ENCODE measurements at regions not wholly inside any gene's neighbourhood (a gene's known extent, or its start where the extent isn't known, plus 50 kb on each side); places are given as distances from the start of the nearest gene placed in this dataset.

DNA sequence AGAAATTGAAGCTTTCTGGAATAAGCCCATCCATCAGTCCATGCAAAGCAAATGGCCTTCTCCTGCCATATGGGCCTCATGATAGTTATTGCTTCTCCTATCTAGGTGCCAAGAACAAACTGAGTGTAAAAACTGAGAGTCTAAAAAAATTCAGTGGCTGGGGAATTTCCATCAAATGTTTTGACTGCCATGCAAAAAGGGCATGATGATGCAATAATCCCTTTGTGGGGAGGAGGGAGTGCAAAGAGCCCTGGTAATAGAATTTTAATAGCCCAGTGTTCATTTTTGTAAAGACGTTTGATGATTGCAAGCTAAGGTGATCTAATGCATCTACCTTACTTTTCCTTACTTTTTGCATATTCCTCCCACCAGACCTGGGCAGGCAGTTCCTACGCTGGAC, 683.7 kb downstream of the EPM2A start:
- Mint-ChIP-seq H3K36me3 (ENCODE audit: low read depth) (no peaks in the 10 kb centered on the region), H3K27ac (no peak overlapping the region), H3K4me3 (no peak overlapping the region), H3K9me3 (no peaks in the 10 kb centered on the region), H3K27me3 (peaks cover 2% of the 10 kb centered on the region), H3K4me1 (no peaks in the 10 kb centered on the region)
- POLR2A ChIA-PET = no interaction called here
- CTCF ChIA-PET = no interaction called here
- no peak for DNase-seq

DNA sequence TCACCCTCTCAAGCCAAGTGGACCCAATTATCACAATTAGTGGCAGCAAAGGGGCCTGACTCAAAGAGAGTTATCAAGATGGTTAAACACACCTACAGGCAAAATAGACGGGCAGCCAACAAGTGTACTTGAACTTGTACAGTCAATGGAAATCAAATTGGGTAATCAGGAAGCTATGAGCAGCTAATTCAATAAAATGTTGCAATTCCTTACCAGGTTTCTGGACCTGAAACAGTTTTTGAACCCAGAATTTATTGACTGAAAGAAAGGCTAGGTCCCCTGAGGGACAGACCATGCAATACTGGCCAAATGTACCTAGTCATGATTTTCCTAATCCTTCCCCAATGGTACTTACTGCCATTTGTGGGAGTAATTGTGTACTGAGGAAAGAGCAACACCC, 679.8 kb downstream of the EPM2A start:
- ChIA-PET POLR2A (no interaction called here), CTCF (no interaction called here)
- Mint-ChIP-seq H3K27me3 (no peaks in the 10 kb centered on the region), H3K4me3 (no peak overlapping the region), H3K36me3 (ENCODE audit: low read depth) (no peaks in the 10 kb centered on the region), H3K27ac (no peak overlapping the region), H3K4me1 (no peaks in the 10 kb centered on the region), H3K9me3 (no peaks in the 10 kb centered on the region)
- DNase-seq = no peak

DNA sequence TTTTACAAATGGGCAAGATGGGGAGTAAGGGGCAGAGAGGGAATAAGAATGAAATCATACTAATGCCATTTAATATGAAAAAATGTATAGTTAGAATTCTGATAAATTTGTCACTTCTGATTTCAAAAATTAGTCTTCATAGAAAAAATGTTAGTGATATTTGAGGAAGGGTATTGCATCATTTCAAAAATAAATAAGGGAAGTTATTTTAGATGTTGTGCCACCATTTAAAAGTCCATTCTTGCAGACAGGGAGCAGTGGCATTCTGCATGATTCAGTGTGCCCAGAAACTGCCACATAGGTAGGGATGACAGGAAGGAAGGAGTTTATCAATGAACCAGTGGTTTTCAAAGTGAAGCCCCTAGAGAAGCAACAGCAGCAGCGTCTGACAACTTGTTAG, 674.6 kb downstream of the EPM2A start:
- CTCF ChIA-PET = no interaction called here
- no peak for DNase-seq
- Mint-ChIP-seq H3K9me3 (no peaks in the 10 kb centered on the region), H3K4me1 (no peaks in the 10 kb centered on the region), H3K27ac (no peak overlapping the region), H3K36me3 (ENCODE audit: low read depth) (no peaks in the 10 kb centered on the region), H3K27me3 (peaks cover 2% of the 10 kb centered on the region), H3K4me3 (no peak overlapping the region)
- POLR2A ChIA-PET = no interaction called here

DNA sequence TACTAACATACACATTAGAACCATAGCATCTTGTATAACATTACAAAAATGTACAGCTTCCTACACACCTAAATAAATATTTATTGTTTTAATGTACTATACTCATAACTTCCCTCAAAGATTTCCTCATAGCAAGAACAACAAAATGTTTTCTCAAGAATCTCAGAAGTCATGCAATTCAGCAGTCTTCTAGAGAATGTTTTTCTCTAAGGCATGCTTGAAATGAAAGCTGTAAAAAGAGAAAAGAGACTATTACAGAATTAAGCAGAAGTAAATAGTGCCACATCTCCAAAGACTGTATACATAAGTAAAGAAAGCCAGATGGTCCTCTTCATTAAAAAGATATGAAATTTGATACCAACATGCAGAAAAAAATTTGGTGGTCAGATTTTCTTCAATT, 672.2 kb downstream of the EPM2A start:
- Mint-ChIP-seq H3K27me3 (peaks cover 5% of the 10 kb centered on the region), H3K9me3 (no peaks in the 10 kb centered on the region), H3K4me1 (no peaks in the 10 kb centered on the region), H3K36me3 (ENCODE audit: low read depth) (no peaks in the 10 kb centered on the region), H3K4me3 (no peak overlapping the region), H3K27ac (no peak overlapping the region)
- ChIA-PET CTCF (no interaction called here), POLR2A (no interaction called here)
- DNase-seq = no peak

DNA sequence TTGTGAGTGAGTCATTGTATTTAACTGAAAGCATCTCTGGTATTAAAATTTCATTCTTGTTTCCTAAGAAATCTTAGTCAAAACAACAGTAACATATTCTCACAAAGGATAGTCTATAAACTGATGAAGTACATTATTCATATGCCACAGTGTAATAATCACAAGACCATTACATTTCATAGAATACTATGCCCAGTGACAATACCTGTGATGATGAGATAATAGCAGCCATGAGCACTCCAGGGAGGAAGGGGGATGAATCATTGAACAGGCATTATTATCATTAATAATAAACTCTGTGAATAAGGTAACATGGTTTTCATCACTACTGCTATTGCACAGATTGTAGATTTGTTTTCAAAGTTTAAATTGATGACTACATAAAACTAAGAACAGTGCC, 667.9 kb downstream of the EPM2A start:
- no peaks in the 10 kb centered on the region for H3K36me3 Mint-ChIP-seq (ENCODE audit: low read depth)
- POLR2A ChIA-PET = no interaction called here
- no peak for DNase-seq
- CTCF ChIA-PET = no interaction called here
- H3K27me3 Mint-ChIP-seq = peaks cover 8% of the 10 kb centered on the region
- no peaks in the 10 kb centered on the region for H3K4me1 Mint-ChIP-seq
- no peak overlapping the region for H3K4me3 Mint-ChIP-seq
- no peak overlapping the region for H3K27ac Mint-ChIP-seq
- no peaks in the 10 kb centered on the region for H3K9me3 Mint-ChIP-seq

DNA sequence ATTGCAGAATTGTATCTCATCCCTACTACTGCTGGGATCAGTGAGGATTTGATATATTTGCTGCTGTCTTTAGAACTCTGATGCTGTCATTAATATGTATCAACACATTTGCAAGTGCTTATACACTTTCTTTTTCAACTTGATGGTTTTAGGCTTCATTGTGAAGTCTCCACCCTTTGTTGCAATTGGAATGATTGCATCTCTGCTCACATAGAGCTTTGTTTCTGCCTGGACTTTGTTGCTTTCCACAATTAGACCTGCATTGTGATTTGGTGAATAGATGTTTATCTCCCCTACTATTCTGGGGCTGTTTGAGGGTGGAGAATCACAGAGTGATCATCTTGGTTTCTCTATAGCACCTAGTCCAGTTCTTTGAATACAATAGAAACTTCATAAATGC, 666.7 kb downstream of the EPM2A start:
- Mint-ChIP-seq H3K27ac (no peak overlapping the region), H3K27me3 (peaks cover 8% of the 10 kb centered on the region), H3K4me1 (no peaks in the 10 kb centered on the region), H3K36me3 (ENCODE audit: low read depth) (no peaks in the 10 kb centered on the region), H3K9me3 (no peaks in the 10 kb centered on the region), H3K4me3 (no peak overlapping the region)
- CTCF ChIA-PET = no interaction called here
- POLR2A ChIA-PET = no interaction called here
- no peak for DNase-seq

DNA sequence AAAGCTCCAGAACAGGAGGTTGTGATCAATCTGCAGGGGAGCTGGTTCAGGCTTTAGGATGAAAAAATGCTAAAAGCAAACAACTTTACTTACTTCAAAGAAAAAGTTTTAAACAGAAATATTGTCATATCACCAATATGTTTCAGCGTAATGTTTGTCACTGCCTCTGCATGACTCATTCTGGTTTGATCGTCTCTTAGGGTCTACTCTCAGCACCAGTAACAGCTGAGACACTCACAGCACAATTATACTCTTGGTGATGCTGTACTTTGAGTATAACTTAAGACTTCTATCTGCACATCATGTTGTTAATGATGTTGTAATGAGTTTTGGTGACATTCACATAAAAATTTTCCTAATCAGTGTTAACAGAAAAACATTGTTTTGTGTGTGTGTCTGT, 665.4 kb downstream of the EPM2A start:
- CTCF ChIA-PET = no interaction called here
- POLR2A ChIA-PET = no interaction called here

DNA sequence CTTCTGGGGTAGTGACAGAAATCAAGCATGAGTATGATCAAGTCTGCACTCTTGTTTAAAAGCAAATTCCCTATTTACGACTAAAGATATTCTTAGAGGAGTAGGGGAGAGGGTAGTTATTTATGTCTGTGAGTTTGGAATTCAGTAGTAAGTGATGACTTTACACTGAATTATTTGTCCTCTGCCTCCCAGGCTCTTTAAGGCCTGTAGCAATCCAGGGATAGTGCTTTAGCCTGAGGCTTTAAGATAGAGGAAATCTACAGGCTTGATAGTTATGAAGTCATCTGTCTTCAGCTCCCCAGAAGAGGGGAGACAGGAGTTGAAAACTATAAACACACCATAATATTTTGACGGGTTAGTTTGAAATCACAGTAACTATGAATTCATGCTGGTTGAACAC, 664.5 kb downstream of the EPM2A start:
- Mint-ChIP-seq H3K36me3 (ENCODE audit: low read depth) (no peaks in the 10 kb centered on the region), H3K9me3 (no peaks in the 10 kb centered on the region), H3K27me3 (peaks cover 6% of the 10 kb centered on the region), H3K4me3 (no peak overlapping the region), H3K27ac (no peak overlapping the region), H3K4me1 (no peaks in the 10 kb centered on the region)
- CTCF ChIA-PET = no interaction called here
- POLR2A ChIA-PET = no interaction called here
- DNase-seq = no peak

More for the DNA sequence above, 665.4 kb downstream of the EPM2A start:
- no peaks in the 10 kb centered on the region for H3K36me3 Mint-ChIP-seq (ENCODE audit: low read depth)
- H3K9me3 Mint-ChIP-seq = no peaks in the 10 kb centered on the region
- no peak overlapping the region for H3K27ac Mint-ChIP-seq
- H3K4me1 Mint-ChIP-seq = no peaks in the 10 kb centered on the region
- no peak overlapping the region for H3K4me3 Mint-ChIP-seq
- H3K27me3 Mint-ChIP-seq = peaks cover 8% of the 10 kb centered on the region
- DNase-seq = no peak

DNA sequence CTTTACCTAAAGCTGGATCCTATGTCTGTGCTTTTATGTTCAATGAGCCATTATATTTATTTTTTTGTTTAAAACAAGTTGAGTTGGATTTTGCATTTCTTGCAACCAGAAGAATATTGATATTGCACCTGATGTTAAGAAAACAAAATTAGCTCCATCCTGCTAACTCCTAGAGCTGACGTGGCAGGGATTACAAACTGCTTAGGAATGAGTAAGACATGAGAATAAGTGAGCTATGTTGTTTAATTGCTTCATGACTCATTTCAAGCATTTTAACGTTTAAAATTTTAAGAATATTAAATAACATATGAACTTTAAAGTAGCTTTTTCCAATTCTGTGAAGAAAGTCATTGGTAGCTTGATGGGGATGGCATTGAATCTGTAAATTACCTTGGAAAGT, 663.5 kb downstream of the EPM2A start:
- H3K4me3 Mint-ChIP-seq = no peak overlapping the region
- CTCF ChIA-PET = no interaction called here
- no peak overlapping the region for H3K27ac Mint-ChIP-seq
- H3K27me3 Mint-ChIP-seq = peaks cover 4% of the 10 kb centered on the region
- POLR2A ChIA-PET = no interaction called here
- no peak for DNase-seq
- H3K4me1 Mint-ChIP-seq = no peaks in the 10 kb centered on the region
- no peaks in the 10 kb centered on the region for H3K36me3 Mint-ChIP-seq (ENCODE audit: low read depth)
- H3K9me3 Mint-ChIP-seq = no peaks in the 10 kb centered on the region

DNA sequence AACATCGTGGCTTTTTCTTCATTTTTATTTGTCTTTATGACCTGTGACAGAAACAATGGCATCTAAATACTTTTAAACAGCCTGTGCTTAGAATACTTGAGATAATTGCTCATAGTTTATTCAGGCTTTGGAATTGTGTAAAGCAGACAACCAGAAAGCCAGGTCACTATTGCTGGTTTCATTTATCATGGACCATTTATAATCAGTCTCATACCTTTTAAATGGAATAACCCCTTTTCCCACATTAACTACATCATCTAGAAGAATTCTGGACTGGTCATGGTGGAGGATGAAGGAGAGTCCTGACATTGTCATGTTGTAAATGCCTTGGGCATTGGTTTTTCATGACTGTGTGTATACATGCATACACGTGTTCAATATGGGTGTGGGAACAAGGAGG, 661.5 kb downstream of the EPM2A start:
- peaks cover under 1% of the 10 kb centered on the region for H3K27me3 Mint-ChIP-seq
- no peak overlapping the region for H3K27ac Mint-ChIP-seq
- H3K36me3 Mint-ChIP-seq (ENCODE audit: low read depth) = no peaks in the 10 kb centered on the region
- ChIA-PET POLR2A (no interaction called here), CTCF (no interaction called here)
- DNase-seq = no peak
- H3K4me1 Mint-ChIP-seq = no peaks in the 10 kb centered on the region
- no peaks in the 10 kb centered on the region for H3K9me3 Mint-ChIP-seq
- no peak overlapping the region for H3K4me3 Mint-ChIP-seq

DNA sequence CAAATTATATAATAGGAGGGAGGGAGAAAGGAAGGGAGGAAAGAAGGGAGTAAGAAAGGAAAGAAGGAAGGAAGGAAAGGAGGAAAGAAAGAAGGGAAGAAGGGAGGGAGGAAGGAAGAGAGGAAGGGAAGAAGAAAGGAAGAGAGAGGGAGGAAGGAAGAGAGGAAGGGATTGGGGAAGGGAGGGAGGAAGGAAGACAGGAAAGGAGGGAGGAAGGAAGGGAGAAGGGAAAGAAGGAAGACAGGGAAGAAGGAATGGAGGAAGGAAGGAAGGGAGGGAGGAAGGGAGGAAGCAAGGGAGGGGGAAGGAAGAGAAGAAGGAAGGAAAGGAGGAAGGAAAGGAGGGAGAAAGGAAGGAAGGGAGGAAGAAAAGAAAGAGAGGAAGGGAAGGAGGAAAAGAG, 660.5 kb downstream of the EPM2A start:
- H3K27ac Mint-ChIP-seq = no peak overlapping the region
- no peaks in the 10 kb centered on the region for H3K4me1 Mint-ChIP-seq

DNA sequence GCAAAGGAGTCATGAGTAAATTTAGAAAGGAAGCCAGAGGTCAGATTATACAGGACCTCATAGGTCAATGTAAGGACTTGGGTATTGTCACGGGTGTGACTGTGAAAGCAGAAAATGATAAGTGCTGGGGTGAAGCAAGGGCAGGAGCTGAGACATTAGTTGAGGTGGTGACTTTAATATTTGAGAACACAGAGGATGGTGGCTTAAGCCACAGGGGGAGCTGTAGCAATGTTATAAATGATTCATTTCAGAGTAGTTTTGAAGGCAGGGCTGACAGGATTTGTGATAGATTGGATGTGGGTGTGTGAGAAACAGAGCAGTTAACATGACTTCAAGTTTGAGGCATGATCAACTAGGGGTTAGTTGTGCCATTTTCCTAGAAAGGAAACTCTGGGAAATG, 659.9 kb downstream of the EPM2A start:
- POLR2A ChIA-PET = no interaction called here
- Mint-ChIP-seq H3K4me1 (no peaks in the 10 kb centered on the region), H3K4me3 (no peak overlapping the region), H3K9me3 (no peaks in the 10 kb centered on the region), H3K27me3 (no peaks in the 10 kb centered on the region), H3K36me3 (ENCODE audit: low read depth) (no peaks in the 10 kb centered on the region), H3K27ac (no peak overlapping the region)
- DNase-seq = no peak
- CTCF ChIA-PET = interaction anchor here (0.6 kb wide), 1 partner anchor 787 kb away, joined by 4 read pairs; no protein-coding TSS in a partner anchor

More for the DNA sequence above, 660.5 kb downstream of the EPM2A start:
- ChIA-PET CTCF (interaction anchor here (0.6 kb wide), 1 partner anchor 786 kb away, joined by 4 read pairs; no protein-coding TSS in a partner anchor), POLR2A (no interaction called here)
- Mint-ChIP-seq H3K4me3 (no peak overlapping the region), H3K9me3 (no peaks in the 10 kb centered on the region), H3K36me3 (ENCODE audit: low read depth) (no peaks in the 10 kb centered on the region), H3K27me3 (no peaks in the 10 kb centered on the region)
- no peak for DNase-seq

DNA sequence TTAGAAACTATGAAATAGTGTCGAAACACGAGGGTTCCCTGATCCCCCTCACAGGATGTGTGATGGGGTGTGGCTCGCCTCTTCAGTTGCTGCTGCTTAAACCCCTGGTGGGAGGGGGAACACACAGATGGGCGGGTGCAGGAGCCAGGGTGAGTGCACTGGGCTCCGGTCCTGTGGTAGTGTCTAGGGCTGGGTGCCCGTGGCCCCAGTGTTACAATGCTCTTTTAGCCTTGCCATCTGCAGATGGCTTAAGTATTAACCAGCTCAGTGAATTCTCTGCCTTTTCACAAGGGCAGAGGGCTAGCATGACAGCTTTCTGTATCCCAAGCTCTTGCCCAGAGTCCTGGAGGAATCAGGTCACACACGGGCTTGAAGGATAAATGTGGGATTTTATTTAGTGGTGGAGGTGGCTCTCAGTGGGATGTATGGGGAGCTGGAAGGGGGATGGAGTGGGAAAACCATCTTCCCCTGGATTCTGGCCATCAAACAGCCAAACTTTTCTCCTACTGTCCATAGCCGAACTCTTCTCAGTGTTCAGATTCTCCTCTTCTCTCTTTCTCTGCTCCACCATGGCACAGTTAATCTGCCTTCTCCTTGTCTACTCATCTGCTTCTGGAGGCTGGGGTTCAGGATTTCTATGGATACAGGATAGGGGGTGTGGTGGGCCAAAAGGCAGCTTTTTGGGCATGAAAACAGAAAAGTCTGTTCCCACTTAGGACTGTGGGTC, 659.0 kb downstream of the EPM2A start:
- CTCF ChIA-PET = no interaction called here
- Mint-ChIP-seq H3K4me3 (no peak overlapping the region), H3K4me1 (no peaks in the 10 kb centered on the region), H3K9me3 (no peaks in the 10 kb centered on the region), H3K27ac (no peak overlapping the region), H3K27me3 (no peaks in the 10 kb centered on the region), H3K36me3 (ENCODE audit: low read depth) (no peaks in the 10 kb centered on the region)
- no peak for DNase-seq
- POLR2A ChIA-PET = no interaction called here

DNA sequence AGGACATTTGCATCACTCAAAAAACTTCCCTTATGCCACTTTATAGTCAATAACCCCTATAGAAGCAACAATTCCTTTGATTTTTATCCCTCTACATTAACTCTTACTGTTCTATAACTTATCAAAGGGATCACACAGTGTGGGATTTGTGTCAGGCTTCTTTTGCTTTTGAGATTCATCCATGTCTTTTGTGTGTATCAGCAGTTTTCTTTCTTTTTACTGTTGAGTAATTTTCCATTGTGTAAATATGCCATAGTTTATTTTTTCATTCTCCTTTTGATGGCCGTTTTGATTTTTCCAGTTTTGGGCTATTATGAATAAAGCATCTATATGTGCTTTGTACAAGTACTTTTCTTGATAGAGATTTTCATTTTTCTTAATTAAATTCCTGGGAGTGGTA, 657.9 kb downstream of the EPM2A start:
- ChIA-PET POLR2A (no interaction called here), CTCF (no interaction called here)
- no peak for DNase-seq
- H3K4me3 Mint-ChIP-seq = no peak overlapping the region
- H3K9me3 Mint-ChIP-seq = no peaks in the 10 kb centered on the region
- no peaks in the 10 kb centered on the region for H3K4me1 Mint-ChIP-seq
- H3K27ac Mint-ChIP-seq = no peak overlapping the region
- H3K36me3 Mint-ChIP-seq (ENCODE audit: low read depth) = no peaks in the 10 kb centered on the region
- no peaks in the 10 kb centered on the region for H3K27me3 Mint-ChIP-seq

DNA sequence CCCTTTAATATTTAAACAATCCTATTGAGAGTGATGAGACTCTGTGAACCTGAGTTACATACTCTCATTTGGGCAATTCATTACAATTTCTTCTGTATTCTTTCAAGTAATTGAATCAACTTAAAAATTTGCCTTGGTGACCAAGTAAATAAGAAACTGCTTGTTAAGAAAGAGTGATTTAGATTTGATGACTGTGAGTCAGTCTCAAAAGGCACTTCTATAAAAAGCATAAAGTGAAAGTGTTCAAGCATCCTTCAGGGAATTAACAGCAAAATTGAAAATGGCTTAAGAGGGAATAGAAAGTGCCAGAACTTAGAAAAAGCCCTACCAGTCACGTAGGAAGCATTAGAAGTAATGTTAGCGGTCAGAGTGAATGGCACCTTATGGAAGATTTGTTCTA, 654.7 kb downstream of the EPM2A start:
- Mint-ChIP-seq H3K36me3 (ENCODE audit: low read depth) (no peaks in the 10 kb centered on the region), H3K27ac (no peak overlapping the region), H3K27me3 (peaks cover 6% of the 10 kb centered on the region), H3K9me3 (no peaks in the 10 kb centered on the region), H3K4me1 (no peaks in the 10 kb centered on the region), H3K4me3 (no peak overlapping the region)
- no peak for DNase-seq
- POLR2A ChIA-PET = no interaction called here
- CTCF ChIA-PET = no interaction called here

Measured in activated CD4-positive, alpha-beta memory T cell treated with anti-CD3 and anti-CD28 coated beads, Interleukin-2, amount 10 ng/mL, durations not matched to agents 7 days and 5 days (primary cell).